GM11168 (cell line): ENCODE measurements at regions not wholly inside any gene's neighbourhood (a gene's known extent, or its start where the extent isn't known, plus 50 kb on each side); places are given as distances from the start of the nearest gene placed in this dataset.

Source experiments
- in situ Hi-C: fragments of 300-500 bp; cut with MboI; formaldehyde crosslinking; loops from one replicate; pipeline ENCODE4 v1.12.0; 2022; ENCODE audit warnings: low sequenced_read_pairs; ENCODE audit not compliant: unreplicated experiment

DNA sequence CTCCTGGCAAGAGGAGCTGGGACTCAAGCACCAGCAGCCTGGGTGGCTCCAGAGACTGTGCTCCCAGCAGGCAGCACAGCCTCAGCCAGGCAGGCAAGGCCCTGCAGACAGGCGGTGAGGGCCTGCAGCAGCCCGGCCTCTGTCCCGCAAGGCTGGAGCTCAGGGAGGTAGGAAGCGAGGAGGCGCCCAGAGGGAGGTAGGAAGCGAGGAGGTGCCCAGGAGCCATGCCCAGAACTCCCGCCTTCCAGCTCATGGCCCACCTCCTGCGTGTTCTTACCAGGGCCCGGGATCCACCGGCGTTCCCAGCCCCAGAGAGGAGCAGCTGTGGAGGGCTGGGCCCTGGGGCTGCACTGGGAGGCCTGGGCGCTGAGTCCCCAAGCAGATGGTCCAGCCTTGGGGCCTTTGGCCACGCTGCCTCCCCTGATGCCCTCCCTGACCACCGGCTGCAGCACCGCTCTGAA is 133.1 kb downstream of the HMX1 start:
- in situ Hi-C loops: no loop called here

DNA sequence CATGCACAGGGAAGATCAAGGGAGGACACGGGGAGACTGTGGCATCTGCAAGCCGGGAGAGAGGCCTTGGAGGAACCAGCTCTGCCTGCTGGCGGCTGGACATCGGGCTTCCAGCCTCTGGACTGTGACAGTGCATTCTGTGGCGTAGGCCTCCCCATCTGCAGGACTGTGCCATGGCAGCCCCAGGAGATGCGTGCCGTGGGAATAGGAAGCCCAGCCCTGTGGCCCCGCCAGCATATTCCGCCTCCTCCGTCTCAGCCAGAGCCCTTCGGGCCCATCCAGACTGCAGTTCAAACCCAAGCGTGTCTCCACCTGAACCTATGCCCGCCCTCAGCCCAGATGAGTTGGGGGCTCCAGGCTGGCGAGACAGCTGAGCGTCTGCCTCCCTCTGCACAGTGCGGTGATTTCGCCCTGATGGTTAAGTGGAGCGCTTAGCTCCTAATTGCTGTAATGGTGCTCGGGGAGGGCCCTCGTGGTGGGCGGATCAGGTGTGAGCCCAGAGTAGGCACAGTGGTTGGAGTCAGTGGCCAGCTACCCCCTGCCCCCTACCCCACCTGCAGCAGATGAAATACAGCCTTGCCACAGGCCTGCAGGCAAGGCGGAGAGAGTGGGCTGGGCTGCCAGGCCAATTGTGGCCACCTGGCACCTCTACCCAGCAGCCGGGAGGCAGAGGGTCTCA is 133.9 kb downstream of the HMX1 start:
- in situ Hi-C loops: no loop called here

DNA sequence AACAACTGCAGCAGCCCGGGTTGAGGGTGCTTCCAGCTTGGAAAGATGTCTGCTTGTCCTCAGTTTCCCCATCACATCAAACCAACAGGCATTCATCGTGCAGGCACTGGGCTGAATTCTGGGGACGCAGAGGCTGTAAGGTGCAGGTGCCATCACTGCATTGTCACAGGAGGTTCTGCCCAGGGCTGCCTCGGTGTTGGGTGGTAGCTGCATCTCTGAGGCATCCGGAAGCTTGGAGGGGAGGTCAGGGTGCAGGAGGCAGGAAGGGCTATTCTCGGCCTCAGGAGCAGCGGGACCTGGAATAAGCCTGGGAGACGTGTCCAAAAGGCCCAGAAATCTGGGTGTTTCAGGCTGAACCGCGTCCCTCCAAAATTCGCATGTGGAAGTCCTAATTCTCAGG is 134.6 kb downstream of the HMX1 start:
- in situ Hi-C loops: no loop called here

DNA sequence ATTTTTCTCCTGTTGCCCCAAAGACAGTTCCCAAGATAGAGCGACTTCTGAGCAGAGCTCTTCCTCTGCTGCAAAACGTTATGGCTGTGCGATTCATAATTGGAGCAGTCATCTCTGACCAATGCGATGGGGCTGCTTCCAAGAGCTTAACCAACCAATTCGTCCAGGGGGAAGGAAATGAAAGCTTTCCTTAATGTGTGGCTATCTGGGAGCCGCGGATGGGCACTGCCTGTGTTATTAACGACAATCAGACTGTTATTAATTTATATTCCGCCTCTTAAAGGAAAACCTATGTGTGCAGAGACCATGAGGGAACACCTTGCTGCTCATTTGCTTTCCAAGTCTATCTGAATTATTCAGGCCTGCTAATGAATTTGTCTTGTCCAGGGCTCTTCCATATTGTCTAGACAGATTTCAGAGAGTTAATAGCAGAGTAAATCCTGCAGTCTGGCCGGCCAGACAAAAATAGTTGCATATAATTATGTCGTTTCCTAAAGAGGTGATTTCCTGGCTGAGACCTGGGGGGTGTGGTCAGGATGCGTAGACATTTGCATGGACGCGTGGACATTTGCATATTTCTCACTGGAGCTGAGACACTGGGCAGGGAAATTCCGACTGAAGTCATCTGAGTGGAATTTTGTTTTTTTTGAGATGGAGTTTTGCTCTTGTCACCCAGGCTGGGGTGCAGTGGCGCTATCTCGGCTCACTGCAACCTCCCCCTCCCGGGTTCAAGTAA is 135.4 kb downstream of the HMX1 start:
- in situ Hi-C loops: no loop called here

DNA sequence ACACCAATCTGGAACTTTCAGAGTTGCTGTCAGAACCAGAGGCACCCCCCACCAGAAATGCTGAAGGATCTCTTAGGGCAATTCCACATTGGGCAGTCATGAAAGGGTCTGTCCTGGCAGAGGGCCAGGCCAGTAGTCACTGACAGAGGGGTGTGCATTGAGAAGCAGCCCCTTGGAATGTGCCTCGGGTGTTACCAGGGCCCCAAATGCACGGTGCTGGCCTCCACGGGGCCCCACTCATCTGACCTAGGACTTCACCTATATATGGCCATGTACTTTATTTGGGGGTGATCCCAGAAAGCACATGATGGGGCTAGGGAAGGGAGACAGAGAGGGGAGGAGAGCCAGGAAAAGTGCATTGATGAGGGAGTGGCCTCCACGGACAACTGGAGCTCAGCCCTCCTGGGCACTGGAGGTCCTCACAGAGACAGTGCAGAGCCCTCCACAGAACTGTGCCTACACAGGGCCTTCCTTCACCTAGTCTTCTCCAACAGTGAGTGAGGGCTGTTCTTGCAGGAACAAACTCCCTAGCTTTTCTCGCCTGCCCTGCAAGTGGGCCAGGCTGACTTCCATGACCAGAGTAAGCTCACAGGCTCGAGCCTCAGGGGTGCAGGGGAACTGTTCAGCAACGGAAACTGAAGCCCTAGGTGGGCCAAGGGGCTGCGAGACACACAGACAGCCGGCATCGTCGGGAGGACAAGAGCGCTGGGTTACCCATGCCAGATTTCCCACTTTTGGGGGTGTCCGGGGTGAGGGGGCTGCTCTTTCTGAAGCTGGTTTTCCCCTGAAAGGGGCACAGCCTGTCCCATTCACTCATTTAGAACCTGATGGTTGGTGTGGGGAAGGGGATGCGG is 136.2 kb downstream of the HMX1 start:
- in situ Hi-C loops: no loop called here

DNA sequence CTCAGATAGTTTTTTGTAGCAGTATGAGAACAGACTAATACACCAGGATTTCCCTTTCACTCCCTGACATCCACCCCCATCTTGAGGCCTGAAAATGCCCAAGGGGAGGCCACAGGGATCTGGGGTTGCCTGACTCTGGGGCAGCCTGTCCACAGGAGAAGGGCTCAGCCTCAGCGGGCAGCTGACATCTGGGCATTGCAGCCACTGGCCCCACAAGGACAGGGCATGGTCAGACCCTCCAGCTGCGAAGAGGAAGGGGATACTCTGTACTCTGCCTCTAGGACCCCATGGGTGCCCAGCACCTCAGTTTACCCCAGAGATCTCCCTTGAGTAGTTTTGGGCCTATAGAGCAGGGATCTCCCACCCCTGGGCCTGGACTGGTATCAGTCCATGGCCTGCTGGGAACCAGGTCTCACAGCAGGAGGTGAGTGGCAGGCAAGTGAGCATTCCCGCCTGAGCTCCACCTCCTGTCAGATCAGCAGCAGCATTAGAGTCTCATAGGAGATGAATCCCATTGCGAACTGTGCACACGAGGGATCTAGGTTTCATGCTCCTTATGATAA is 138.9 kb downstream of the HMX1 start:
- in situ Hi-C loops: no loop called here

DNA sequence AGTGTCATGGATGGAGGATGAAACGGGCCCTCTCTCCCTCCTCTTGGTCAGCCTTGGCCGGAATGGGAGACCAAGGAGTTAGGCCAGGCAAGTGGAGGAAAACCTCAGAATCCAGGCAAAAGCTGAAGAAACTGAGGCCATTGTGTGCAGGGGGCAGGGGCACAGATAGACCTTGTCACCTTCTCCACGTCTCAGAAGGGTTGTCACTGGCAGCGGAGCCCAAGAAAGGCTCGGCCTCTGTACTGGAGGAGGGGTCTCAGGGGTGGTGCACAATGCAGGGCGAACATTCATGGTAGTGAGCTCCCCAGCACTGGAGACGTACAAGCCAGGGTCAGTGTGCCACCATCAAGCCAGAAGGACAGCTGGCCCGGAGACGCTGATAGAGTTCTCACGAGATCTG is 139.5 kb downstream of the CPZ start:
- in situ Hi-C loops: no loop called here

DNA sequence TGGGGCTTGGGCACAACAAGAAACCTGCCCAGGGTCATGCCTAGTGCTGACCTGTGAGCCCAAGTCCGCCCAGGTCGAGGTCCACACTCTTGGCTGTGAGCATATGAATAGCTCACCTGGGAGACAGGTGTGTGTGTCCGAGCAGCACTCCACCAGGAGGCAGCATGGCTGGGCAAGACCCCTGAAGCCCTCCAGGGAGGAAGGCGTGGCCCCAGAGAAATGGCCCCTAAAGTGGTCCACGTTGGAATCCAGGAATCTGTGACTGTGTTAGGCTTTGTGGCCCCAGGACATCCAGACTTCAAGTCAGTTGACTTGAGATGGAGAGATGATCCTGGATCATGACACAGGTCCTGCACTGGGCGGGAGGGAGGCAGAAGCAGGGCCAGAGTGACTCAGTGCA is 138.8 kb downstream of the CPZ start:
- in situ Hi-C loops: no loop called here

DNA sequence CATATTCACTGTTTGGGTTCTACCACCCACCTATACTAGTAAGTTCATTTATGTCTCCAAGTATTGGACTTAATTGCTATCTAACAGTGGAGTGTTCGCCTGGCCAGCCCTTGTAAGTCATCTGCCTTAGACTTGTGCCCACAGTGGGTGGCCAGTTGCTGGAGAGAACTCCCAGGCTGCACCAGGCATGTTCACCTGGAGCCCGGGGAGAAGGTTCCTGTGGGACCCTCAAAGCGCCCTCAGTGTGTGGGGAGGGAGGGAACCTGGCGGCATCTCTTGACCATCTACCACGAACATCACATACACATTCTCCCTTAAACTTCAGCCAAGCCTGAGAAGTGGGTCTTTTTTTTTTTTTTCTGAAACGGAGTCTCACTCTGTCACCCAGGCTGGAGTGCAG is 138.1 kb downstream of the CPZ start:
- in situ Hi-C loops: no loop called here

DNA sequence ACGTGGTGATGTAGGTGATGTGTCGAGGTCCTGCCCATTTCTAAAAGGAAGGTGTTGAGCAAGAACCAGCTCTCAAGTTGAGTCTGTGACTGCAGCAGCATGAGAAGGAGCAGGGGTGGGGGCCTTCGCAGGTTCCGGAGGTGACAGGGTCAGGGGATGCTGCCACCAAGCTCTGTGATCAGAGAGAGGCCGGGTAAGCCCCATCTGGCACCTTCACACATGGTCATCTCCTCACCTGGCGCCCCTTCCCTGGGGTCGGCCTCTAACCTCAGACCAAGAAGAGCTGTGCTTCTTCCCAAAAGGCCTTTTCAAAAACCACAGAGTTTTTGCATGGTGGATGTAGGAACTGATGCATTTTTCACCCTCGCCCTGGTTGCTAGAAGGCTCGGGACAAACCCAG is 137.6 kb downstream of the CPZ start:
- in situ Hi-C loops: no loop called here

DNA sequence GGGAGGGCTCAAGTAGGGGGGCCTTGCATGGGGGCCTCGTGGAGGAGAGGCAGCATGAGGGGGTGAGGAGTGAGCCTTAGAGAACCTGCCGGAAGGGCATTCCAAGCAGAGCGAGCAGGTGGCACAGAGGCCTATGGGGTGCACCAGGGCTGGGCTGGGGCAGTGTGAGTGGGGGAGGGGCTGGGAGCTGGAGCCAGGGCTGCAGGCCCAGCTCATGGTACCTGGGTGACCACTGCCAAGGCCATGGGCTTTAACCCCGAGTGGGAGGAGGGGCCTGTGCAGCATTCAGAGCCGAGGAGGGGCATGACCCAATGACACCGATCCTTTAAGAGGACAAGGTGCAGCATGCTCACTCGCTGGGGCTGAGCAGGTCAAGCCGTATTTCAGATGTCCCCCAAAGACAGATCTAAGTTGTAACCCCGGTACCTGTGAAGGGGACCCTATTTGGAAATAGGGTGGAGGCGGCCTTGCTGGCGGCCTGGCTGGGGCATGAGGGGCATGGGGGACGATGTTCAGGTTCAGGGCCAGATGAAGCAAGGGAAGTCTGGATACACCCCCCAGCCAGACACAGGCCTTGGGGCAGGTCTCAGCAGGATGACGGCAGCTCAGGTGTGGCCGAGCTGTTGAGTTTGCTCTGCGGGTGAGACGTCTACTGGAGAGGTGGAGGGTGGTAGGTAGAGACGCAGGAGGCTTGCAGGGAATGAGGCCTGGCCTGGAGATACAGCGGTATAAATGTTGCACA is 137.0 kb downstream of the CPZ start:
- in situ Hi-C loops: no loop called here

DNA sequence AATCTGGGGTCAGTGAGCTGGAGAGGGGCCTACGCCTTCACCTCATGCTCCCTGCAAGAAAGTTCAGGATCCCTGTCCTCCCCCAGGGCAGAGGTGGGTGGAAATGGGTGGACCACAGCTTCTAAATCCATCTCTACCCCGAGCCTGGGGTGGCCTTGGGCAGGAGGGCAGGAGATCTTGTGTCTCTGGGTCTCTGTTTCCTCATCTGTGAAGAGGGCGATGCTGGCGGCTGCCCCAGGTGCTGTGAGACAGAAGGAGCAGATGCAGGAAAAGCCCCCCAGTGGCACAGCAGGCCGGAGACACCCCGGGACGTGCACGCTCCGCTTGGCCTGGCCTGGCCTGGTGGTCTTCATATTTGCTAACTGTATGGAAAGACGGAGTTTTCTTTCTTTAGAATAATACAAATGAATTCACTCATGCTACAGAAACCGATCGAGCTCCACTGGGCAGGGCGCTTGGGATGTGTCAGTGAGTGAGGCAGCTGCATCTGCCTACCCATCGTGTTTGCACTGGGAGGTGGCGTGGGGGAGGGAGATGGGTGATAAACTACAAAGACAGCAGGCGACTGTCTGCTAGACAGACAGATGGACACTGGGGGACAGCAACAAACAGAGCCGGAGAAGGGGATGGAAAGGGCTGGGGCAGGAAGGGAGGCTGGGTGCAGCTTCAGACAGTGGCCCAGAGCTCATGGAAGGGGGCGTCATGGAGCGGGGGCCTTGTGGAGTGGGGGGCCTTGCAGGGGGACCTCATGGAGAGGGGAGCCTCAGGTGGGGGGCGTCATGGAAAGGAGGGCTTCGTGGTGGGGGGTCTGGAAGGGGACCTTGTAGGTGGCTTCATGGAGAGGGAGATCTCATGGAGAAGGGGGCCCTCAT is 136.2 kb downstream of the CPZ start:
- in situ Hi-C loops: no loop called here

DNA sequence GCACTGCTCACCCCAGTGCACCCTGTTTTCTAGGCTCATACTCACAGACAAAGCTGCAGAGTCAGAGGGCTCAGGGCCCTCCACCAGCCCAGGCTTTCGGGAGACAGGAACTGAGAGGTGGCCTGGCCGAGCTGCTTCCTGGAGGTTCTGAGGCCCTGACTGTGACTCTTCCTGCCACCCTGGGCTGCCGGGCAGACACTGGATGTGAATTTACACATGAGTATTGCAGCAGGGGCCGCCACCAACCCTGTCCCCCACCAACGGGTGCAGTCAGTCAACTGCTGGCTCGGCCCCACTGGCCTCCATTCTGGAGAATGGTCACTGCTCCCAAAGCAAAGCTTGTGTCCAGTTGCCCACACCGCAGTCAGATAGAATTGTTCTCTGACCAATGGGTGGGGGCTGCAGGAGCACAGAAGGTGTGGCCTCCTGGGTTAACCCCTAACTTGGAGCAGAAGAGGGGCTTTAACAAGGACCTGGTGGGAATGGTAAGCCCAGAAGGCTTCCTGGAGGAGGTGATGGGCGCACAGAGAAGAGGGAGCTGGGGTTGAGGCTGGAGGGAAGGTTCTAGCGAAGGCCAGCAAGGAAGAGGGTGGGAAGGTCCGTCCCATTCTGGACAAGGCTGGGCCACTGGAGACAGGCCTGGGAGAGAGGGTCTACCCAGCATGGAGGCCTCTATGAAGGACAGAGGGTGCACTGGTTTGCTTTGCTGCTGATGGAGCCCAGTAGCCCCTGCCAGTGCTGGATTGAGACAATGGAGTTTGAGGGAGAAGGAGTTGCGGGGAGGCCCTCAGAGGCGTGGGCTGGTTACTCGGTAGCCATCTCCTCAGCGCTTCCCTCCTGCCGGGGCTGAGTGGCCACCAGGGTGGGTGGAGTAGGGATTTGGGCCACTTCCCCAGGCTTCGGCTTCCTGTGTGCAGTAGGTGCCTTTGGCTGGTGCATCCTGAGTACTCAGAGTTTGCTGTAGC is 135.3 kb downstream of the CPZ start:
- in situ Hi-C loops: no loop called here

DNA sequence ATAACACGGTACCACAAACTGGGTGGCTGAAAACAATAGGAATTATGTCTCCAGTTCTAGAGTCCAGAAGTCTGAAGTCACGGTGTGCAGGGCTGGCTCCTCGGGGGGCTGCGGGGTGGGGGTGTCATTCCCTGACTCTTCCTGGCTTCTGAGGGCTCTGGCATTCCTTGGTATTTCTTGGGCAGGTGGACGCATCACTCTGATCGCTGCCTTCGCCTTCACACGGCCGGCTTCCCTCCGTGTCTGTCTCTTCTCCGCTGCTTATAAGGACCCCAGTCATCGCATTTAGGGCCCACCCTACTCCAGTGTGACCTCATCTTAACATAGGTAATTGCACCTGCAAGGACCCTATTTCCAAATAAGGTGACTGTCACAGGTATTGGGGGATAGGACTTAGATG is 134.6 kb downstream of the CPZ start:
- in situ Hi-C loops: no loop called here

DNA sequence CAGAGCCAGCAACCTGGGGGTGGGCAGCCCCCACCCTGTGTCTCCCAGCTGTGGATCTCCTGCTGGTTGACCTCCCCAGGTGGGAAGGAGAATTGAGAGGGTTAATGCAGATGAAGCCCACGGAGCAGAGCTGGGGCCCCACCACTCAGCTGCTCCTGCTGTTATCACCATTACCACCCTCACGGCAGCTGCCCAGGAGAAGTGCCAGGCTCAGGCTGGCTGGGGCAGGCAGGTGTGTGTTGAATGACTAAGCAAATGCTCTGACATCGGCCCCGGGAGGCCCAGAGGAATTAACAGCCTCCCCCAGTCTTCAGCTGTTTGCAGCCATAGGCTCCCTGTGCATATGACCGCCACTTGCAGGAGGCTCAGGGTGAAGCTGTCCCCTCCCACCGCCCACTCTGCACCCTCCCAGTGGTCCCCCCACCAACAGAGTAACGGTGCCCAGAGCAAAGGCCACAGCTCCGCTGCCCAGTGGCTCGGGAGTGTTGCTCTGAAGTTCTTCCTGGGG is 133.8 kb downstream of the CPZ start:
- in situ Hi-C loops: no loop called here

DNA sequence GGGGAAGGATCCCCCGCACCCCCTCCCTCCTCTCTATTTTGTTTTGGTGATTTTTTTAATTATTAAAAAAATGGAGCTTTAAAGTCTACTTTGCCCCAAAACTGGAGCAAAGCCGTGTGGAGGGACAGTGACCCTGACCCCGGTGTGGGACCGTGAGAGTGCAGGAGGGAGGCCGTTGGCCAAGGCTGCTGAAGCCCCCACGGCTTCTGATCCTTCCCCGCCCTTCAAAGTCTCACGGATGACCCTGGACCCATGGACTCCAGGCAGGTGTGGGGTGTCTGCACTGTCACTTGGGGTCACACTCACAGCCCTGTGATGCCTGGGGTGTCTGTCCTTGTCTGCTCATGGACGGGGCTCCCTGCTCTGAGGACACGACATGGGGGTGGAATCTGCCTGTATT is 133.3 kb downstream of the CPZ start:
- in situ Hi-C loops: no loop called here

DNA sequence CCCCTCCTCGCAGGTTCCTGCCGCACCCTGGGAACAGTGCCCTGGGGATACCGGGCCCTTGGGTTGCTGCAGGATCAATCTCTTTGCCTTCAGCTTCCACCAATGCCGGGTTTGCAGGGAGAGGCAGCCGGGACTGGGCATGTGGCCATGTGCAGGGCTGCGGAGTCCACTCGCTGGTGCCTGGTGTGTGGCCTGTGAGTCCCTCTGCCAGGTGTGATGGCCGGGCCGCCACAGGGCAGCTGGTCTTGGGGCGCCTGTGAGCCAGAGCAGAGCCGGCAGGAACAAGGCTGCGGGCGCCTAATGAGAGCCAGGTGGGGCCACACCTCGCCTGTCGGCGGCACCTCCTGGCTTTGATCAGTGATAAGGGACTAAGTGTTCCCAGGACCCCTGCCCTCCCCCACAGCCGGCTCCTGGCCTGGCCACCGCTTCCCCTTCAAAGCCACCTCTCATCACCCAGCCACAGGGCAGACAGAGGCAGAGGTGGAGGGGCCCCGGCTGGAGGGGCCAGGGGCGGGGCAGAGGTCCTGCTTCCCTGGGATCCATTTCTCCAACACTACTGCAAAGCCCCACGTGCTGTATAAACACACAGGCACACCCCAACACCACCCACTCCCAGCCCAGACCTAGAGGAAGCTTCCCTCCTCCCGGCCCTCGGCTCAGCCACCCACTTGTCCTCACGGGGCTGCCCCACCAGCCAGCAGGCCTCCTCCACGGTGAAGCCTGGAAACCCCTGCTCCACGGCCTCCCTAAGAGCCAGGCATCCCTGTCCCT is 132.7 kb downstream of the CPZ start:
- in situ Hi-C loops: no loop called here
